Stimulated activated naive CD8-positive, alpha-beta T cell treated with anti-CD3 and anti-CD28 coated beads, Interleukin-15, amount 100 ng/mL, for 72 hours (primary cell): ENCODE measurements at regions not wholly inside any gene's neighbourhood (a gene's known extent, or its start where the extent isn't known, plus 50 kb on each side); places are given as distances from the start of the nearest gene placed in this dataset.

Source experiments
- ATAC-seq: fragments of 150-1000 bp; cut with Tn5 transposase; 2 replicates; pipeline ENCODE4 v1.10.0; 2021; ENCODE audit warnings: mild to moderate bottlenecking, moderate library complexity
- DNase-seq, 2 donors: peaks; one replicate each; pipeline ENCODE4 v3.0.0; 2021 to 2022
- H3K27ac Mint-ChIP-seq, 2 donors: one replicate each; pipeline ENCODE4 v1.8.0; 2022; ENCODE audit warnings: mild to moderate bottlenecking in 2 of 2, mixed read lengths in 2 of 2, moderate library complexity in 2 of 2
- H3K27me3 Mint-ChIP-seq: one replicate; pipeline ENCODE4 v1.8.0; 2022; ENCODE audit warnings: mixed read lengths
- H3K4me1 Mint-ChIP-seq: one replicate; pipeline ENCODE4 v1.8.0; 2022; ENCODE audit warnings: mild to moderate bottlenecking, mixed read lengths
- H3K4me3 Mint-ChIP-seq, 2 donors: one replicate each; pipeline ENCODE4 v1.8.0; 2022; ENCODE audit warnings: mild to moderate bottlenecking in 2 of 2, mixed read lengths in 2 of 2, moderate library complexity in 1 of 2
- H3K9me3 Mint-ChIP-seq, 2 donors: one replicate each; pipeline ENCODE4 v1.8.0; 2022; ENCODE audit warnings: mixed read lengths in 2 of 2

GRCh38 chr17:56648321-56648720 lies 54.8 kb downstream of the NOG start:
- Mint-ChIP-seq H3K9me3 (peaks cover 0 to 4% of the 10 kb centered on the region in 2 donors), H3K4me3 (no peak overlapping the region), H3K27me3 (no peaks in the 10 kb centered on the region), H3K27ac (no peak overlapping the region), H3K4me1 (peaks cover under 1% of the 10 kb centered on the region)
- ATAC-seq (no peak), DNase-seq (no peak)

GRCh38 chr17:56648806-56649205 lies 55.3 kb downstream of the NOG start:
- ATAC-seq (no peak), DNase-seq (no peak)
- no peaks in the 10 kb centered on the region for H3K27me3 Mint-ChIP-seq
- no peak overlapping the region for H3K4me3 Mint-ChIP-seq
- no peak overlapping the region for H3K27ac Mint-ChIP-seq
- peaks cover 0 to 4% of the 10 kb centered on the region in 2 donors for H3K9me3 Mint-ChIP-seq
- peaks cover 5% of the 10 kb centered on the region for H3K4me1 Mint-ChIP-seq

- Mint-ChIP-seq H3K4me1 (peaks cover 8% of the 10 kb centered on the region), H3K9me3 (peaks cover 0 to 4% of the 10 kb centered on the region in 2 donors), H3K27me3 (no peaks in the 10 kb centered on the region), H3K27ac (no peak overlapping the region), H3K4me3 (no peak overlapping the region)
- no peak for ATAC-seq
- DNase-seq = no peak
Observed at GRCh38 chr17:56652628-56653027, 59.1 kb downstream of the NOG start.

- Mint-ChIP-seq H3K4me3 (no peak overlapping the region), H3K27ac (no peak overlapping the region), H3K9me3 (peaks cover 0 to 4% of the 10 kb centered on the region in 2 donors), H3K27me3 (no peaks in the 10 kb centered on the region), H3K4me1 (peaks cover 8% of the 10 kb centered on the region)
- ATAC-seq (peak; percentile 99), DNase-seq (peak; percentile 64 to 65)
Observed at GRCh38 chr17:56653877-56654276, 60.4 kb downstream of the NOG start.

GRCh38 chr17:56656701-56657327 lies 63.3 kb downstream of the NOG start:
- H3K9me3 Mint-ChIP-seq = no peaks in the 10 kb centered on the region

GRCh38 chr17:56658648-56659047 lies 65.1 kb downstream of the NOG start:
- Mint-ChIP-seq H3K27ac (no peak overlapping the region), H3K9me3 (no peaks in the 10 kb centered on the region), H3K27me3 (peaks cover 2% of the 10 kb centered on the region), H3K4me1 (peaks cover 13% of the 10 kb centered on the region), H3K4me3 (no peak overlapping the region)
- DNase-seq (no peak), ATAC-seq (no peak)

More at GRCh38 chr17:56656701-56657327, 63.3 kb downstream of the NOG start:
- ATAC-seq = no peak
- H3K27me3 Mint-ChIP-seq = no peaks in the 10 kb centered on the region
- DNase-seq = no peak
- peaks cover 16% of the 10 kb centered on the region for H3K4me1 Mint-ChIP-seq
- no peak overlapping the region for H3K4me3 Mint-ChIP-seq
- no peak overlapping the region for H3K27ac Mint-ChIP-seq

GRCh38 chr17:56659622-56660021 lies 66.1 kb downstream of the NOG start:
- no peak for DNase-seq
- ATAC-seq = no peak
- H3K4me1 Mint-ChIP-seq = peaks cover 8% of the 10 kb centered on the region
- H3K27ac Mint-ChIP-seq = no peak overlapping the region
- no peak overlapping the region for H3K4me3 Mint-ChIP-seq
- no peaks in the 10 kb centered on the region for H3K9me3 Mint-ChIP-seq
- H3K27me3 Mint-ChIP-seq = peaks cover 8% of the 10 kb centered on the region

GRCh38 chr17:56661906-56662305 lies 68.4 kb downstream of the NOG start:
- no peak for DNase-seq
- ATAC-seq = no peak
- no peaks in the 10 kb centered on the region for H3K9me3 Mint-ChIP-seq
- H3K4me3 Mint-ChIP-seq = no peak overlapping the region
- H3K27me3 Mint-ChIP-seq = peaks cover 8% of the 10 kb centered on the region
- H3K4me1 Mint-ChIP-seq = peaks cover 8% of the 10 kb centered on the region
- no peak overlapping the region for H3K27ac Mint-ChIP-seq

- H3K27me3 Mint-ChIP-seq = peaks cover 13% of the 10 kb centered on the region
- no peak overlapping the region for H3K27ac Mint-ChIP-seq
- DNase-seq = no peak
- no peaks in the 10 kb centered on the region for H3K9me3 Mint-ChIP-seq
- no peak for ATAC-seq
- H3K4me1 Mint-ChIP-seq = no peaks in the 10 kb centered on the region
- H3K4me3 Mint-ChIP-seq = no peak overlapping the region
Observed at GRCh38 chr17:56665864-56666263, 72.4 kb downstream of the NOG start.

GRCh38 chr17:56667925-56668458 lies 74.5 kb downstream of the NOG start:
- no peak overlapping the region for H3K4me3 Mint-ChIP-seq
- H3K27ac Mint-ChIP-seq = no peak overlapping the region
- DNase-seq = no peak
- H3K9me3 Mint-ChIP-seq = no peaks in the 10 kb centered on the region
- ATAC-seq = no peak
- no peaks in the 10 kb centered on the region for H3K4me1 Mint-ChIP-seq
- peaks cover 29% of the 10 kb centered on the region for H3K27me3 Mint-ChIP-seq

- Mint-ChIP-seq H3K4me1 (peaks cover 15% of the 10 kb centered on the region), H3K27ac (no peak overlapping the region), H3K27me3 (peaks cover 30% of the 10 kb centered on the region), H3K4me3 (no peak overlapping the region), H3K9me3 (no peaks in the 10 kb centered on the region)
- DNase-seq (no peak), ATAC-seq (no peak)
Observed at GRCh38 chr17:56672195-56672594, 78.7 kb downstream of the NOG start.

GRCh38 chr17:56674401-56674925 lies 81.0 kb downstream of the NOG start:
- no peak for DNase-seq
- Mint-ChIP-seq H3K27me3 (peaks cover 30% of the 10 kb centered on the region), H3K4me3 (no peak overlapping the region), H3K27ac (no peak overlapping the region), H3K9me3 (no peaks in the 10 kb centered on the region), H3K4me1 (peaks cover 28% of the 10 kb centered on the region)
- no peak for ATAC-seq

- H3K27me3 Mint-ChIP-seq = peaks cover 24% of the 10 kb centered on the region
- peaks cover 33% of the 10 kb centered on the region for H3K4me1 Mint-ChIP-seq
- DNase-seq (peak in 1 of 2 donors; percentile 16), ATAC-seq (peak; percentile 85)
- H3K9me3 Mint-ChIP-seq = no peaks in the 10 kb centered on the region
- no peak overlapping the region for H3K4me3 Mint-ChIP-seq
- H3K27ac Mint-ChIP-seq = no peak overlapping the region
Observed at GRCh38 chr17:56675876-56676660, 82.6 kb downstream of the NOG start.

- Mint-ChIP-seq H3K27me3 (peaks cover 21% of the 10 kb centered on the region), H3K4me1 (peaks cover 33% of the 10 kb centered on the region), H3K4me3 (no peak overlapping the region), H3K27ac (no peak overlapping the region), H3K9me3 (no peaks in the 10 kb centered on the region)
- DNase-seq = no peak
- peak; percentile 27 for ATAC-seq
Observed at GRCh38 chr17:56676810-56677209, 83.3 kb downstream of the NOG start.

- ATAC-seq (no peak), DNase-seq (no peak)
- H3K4me1 Mint-ChIP-seq = peaks cover 33% of the 10 kb centered on the region
- no peak overlapping the region for H3K27ac Mint-ChIP-seq
- H3K4me3 Mint-ChIP-seq = peak overlapping the region; percentile 67 to 69
- no peaks in the 10 kb centered on the region for H3K9me3 Mint-ChIP-seq
- H3K27me3 Mint-ChIP-seq = peaks cover 12% of the 10 kb centered on the region
Observed at GRCh38 chr17:56678249-56679114, 85.0 kb downstream of the NOG start.
